ENCODE measurements at regions not wholly inside any gene's neighbourhood (a gene's known extent, or its start where the extent isn't known, plus 50 kb on each side); places are given as distances from the start of the nearest gene placed in this dataset.

DNA sequence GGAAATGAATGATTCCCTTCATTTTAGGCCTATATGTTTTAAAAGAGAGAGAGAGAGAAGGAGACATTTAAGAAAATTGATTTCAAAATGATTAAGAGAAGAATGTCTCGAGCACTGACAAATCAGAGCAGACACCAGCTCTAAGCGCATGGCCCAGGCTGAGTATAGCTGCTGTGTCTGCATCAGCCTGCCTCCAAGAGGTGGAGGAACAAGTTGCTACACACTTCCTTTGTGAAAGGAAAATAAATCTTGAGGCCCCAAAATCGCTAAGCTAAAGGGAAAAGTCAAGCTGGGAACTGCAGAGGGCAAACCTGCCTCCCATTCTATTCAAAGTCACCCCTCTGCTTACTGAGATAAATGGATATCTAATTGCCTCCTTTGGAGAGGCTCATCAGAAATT lies 728.7 kb upstream of the TMEM132C start:
- no peaks in the 10 kb centered on the region for H3K27me3 ChIP-seq
- H3K4me3 ChIP-seq = no peak overlapping the region
- no peaks in the 10 kb centered on the region for H3K9me3 ChIP-seq (ENCODE audit: low read depth)
- no peak overlapping the region for H3K27ac ChIP-seq
- H3K36me3 ChIP-seq = no peaks in the 10 kb centered on the region
- no peak for DNase-seq (ENCODE audit: low read depth in 1 of 2, low spot score in 1 of 2)
- TF ChIP-seq, protein P1, sequence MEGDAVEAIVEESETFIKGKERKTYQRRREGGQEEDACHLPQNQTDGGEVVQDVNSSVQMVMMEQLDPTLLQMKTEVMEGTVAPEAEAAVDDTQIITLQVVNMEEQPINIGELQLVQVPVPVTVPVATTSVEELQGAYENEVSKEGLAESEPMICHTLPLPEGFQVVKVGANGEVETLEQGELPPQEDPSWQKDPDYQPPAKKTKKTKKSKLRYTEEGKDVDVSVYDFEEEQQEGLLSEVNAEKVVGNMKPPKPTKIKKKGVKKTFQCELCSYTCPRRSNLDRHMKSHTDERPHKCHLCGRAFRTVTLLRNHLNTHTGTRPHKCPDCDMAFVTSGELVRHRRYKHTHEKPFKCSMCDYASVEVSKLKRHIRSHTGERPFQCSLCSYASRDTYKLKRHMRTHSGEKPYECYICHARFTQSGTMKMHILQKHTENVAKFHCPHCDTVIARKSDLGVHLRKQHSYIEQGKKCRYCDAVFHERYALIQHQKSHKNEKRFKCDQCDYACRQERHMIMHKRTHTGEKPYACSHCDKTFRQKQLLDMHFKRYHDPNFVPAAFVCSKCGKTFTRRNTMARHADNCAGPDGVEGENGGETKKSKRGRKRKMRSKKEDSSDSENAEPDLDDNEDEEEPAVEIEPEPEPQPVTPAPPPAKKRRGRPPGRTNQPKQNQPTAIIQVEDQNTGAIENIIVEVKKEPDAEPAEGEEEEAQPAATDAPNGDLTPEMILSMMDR (IDR thresholded peaks at IDR 0.05; ENCODE audit: low read depth, low read length) = no peak
- H3K4me1 ChIP-seq (ENCODE audit: low read depth) = peaks cover 6% of the 10 kb centered on the region

DNA sequence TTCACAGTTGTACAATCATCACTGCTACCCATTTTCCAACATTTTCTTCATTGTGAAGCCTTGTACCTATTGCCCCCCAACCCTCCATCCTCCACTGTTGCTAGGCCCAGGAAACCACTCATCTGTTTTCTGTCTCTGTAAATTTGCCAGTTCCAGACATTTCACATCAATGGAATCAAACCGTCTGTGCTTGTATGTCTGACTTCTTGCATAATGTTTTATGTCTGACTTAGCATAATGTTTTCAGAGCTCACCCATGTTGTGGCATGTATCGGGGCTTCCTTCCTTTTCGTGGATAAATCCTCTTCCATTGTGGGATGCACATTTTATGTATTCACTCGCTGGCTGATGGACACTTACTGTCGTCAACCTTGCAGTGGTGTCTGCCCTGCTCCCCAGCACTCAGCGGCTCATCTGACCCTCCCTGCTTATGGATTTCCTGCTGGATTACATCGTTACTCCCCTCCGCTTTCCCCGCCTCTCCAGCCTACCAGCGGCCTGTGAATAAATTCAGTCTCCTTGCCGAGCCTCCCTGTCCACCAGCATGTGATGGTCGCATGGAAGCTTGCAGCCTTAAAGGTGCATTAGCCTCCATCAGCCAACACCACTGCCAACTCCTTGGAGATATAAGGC lies 727.6 kb upstream of the TMEM132C start:
- no peaks in the 10 kb centered on the region for H3K9me3 ChIP-seq (ENCODE audit: low read depth)
- no peaks in the 10 kb centered on the region for H3K36me3 ChIP-seq
- TF ChIP-seq, protein P1 (IDR thresholded peaks at IDR 0.05; ENCODE audit: low read depth, low read length) = no peak
- peaks cover 6% of the 10 kb centered on the region for H3K4me1 ChIP-seq (ENCODE audit: low read depth)
- no peak overlapping the region for H3K27ac ChIP-seq
- H3K4me3 ChIP-seq = no peak overlapping the region
- DNase-seq (ENCODE audit: low read depth in 1 of 2, low spot score in 1 of 2) = no peak
- H3K27me3 ChIP-seq = no peaks in the 10 kb centered on the region

DNA sequence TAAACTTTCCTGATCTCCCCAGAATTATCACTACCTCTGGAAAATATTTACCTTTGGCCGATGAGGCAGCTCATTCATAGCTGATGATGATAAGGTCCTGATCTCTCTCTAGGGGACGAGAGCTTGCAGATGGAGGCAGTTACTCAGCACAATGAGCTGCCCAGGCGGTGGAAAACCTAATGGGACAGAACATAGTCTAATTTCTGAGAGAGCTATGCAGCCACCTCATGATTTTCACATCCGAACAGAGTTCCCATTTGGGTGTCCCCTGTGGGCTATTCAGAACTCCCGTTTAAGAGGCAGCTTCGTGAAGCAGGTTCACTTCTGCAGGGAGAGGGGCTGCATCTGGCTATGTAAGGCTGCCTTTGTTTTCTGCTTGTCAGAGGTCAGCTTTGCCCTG lies 724.6 kb upstream of the TMEM132C start:
- Histone ChIP-seq H3K4me3 (no peak overlapping the region), H3K27me3 (no peaks in the 10 kb centered on the region), H3K4me1 (ENCODE audit: low read depth) (peaks cover 3% of the 10 kb centered on the region), H3K36me3 (no peaks in the 10 kb centered on the region), H3K27ac (no peak overlapping the region), H3K9me3 (ENCODE audit: low read depth) (no peaks in the 10 kb centered on the region)
- DNase-seq (ENCODE audit: low read depth in 1 of 2, low spot score in 1 of 2) = no peak
- TF ChIP-seq, protein P1 (IDR thresholded peaks at IDR 0.05; ENCODE audit: low read depth, low read length) = no peak

DNA sequence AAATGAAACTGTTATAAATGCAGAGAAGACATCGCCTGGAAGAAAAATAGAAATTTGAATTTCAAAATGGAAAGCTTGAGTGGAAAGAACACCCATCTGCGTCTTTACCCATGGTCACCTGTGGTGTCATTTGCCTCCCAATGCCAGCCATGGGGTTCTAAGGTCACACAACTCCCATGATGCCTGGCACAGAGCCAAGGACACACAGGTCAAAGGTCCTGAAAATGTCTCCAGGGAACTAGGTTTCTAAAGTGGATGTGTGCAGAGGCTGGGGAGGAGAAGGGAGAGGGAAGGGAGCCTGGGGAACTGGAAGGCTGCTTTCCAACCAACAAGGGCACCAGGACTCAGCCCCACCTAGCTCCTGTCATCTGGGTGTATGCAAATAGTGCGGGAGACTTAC lies 724.0 kb upstream of the TMEM132C start:
- H3K9me3 ChIP-seq (ENCODE audit: low read depth) = no peaks in the 10 kb centered on the region
- no peaks in the 10 kb centered on the region for H3K36me3 ChIP-seq
- no peaks in the 10 kb centered on the region for H3K27me3 ChIP-seq
- DNase-seq (ENCODE audit: low read depth in 1 of 2, low spot score in 1 of 2) = no peak
- H3K27ac ChIP-seq = no peak overlapping the region
- no peak overlapping the region for H3K4me3 ChIP-seq
- TF ChIP-seq, protein P1 (IDR thresholded peaks at IDR 0.05; ENCODE audit: low read depth, low read length) = no peak
- no peaks in the 10 kb centered on the region for H3K4me1 ChIP-seq (ENCODE audit: low read depth)

DNA sequence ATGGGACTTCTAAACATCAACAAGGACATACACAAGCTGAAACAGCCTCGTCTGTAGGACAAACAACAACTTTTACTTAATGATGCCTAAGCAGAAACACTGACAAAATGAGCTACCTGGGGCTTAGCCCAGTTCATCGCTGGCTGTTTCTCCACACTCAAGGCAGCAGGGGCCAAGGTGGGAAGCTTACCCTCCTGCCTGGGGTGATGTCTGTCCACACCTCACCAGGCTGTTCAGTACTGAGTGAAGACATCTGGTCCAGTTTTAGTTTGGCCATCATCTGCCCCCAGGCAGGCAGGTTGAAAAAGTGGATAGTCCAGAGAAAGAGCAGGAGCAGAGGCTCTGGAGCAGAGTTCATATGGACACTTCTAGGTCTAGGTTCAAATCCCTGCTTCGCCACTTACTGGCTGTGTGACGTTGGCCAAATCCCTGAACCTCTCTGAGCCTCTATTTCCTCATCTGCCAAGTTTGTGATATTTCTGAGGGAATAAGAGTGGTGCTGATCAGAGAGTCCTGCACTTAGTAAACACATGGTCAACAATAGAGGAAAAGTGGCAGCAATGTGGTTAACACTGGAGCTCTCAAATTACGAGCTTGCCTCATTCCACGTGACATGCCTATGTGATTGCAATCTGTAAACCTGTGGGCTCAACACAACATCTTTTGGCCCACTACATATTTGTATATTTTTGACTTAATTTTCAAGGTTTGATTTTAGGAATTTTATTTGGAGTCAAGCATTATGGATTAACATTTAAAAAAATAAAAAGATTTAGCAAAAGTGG lies 720.1 kb upstream of the TMEM132C start:
- no peaks in the 10 kb centered on the region for H3K4me1 ChIP-seq (ENCODE audit: low read depth)
- TF ChIP-seq, protein P1 (IDR thresholded peaks at IDR 0.05; ENCODE audit: low read depth, low read length) = no peak
- H3K36me3 ChIP-seq = no peaks in the 10 kb centered on the region
- H3K27ac ChIP-seq = no peak overlapping the region
- no peak overlapping the region for H3K4me3 ChIP-seq
- no peaks in the 10 kb centered on the region for H3K27me3 ChIP-seq
- DNase-seq (ENCODE audit: low read depth in 1 of 2, low spot score in 1 of 2) = no peak
- H3K9me3 ChIP-seq (ENCODE audit: low read depth) = no peaks in the 10 kb centered on the region
